ENCODE measurements at regions not wholly inside any gene's neighbourhood (a gene's known extent, or its start where the extent isn't known, plus 50 kb on each side); places are given as distances from the start of the nearest gene placed in this dataset.

- Histone ChIP-seq H3K27ac (ENCODE audit: extremely low read length, insufficient read depth, low read length) (no peak overlapping the region), H3K36me3 (replicated peaks in 1 of 2; ENCODE audit: control insufficient read depth in 1 of 2, insufficient read depth in 2 of 2, low read length in 2 of 2) (no peaks in the 10 kb centered on the region), H3K4me1 (ENCODE audit: insufficient read depth, low read length) (no peaks in the 10 kb centered on the region), H3K9ac (ENCODE audit: insufficient read depth, low read depth, low read length) (no peak overlapping the region), H3K9me3 (ENCODE audit: low read length) (no peaks in the 10 kb centered on the region), H2AFZ (ENCODE audit: low read length) (no peak overlapping the region), H3K79me2 (ENCODE audit: insufficient read depth, low read length) (no peaks in the 10 kb centered on the region), H3K4me3 (replicated peaks in 1 of 3; ENCODE audit: insufficient read depth in 1 of 3, low read depth in 2 of 3, low read length in 3 of 3) (no peak overlapping the region), H3K27me3 (ENCODE audit: control insufficient read depth in 1 of 2, insufficient read depth in 2 of 2, low read length in 2 of 2) (no peaks in the 10 kb centered on the region), H4K20me1 (ENCODE audit: insufficient read depth, low read length) (no peaks in the 10 kb centered on the region), H3K4me2 (ENCODE audit: low read depth, low read length) (no peak overlapping the region)
- in situ Hi-C loops (cut with HindIII; ENCODE audit: extremely low pct_ligation_motif_present, low pct_unique_long_range_greater_than_20kb): no loop called here
- intact Hi-C loops (cut with micrococcal nuclease; ENCODE audit: unreplicated experiment): loop anchor here (10.0 kb wide), 1 partner anchor 167 kb away; the partner anchor contains the start of gene ELAVL4
- FAIRE-seq: peak; percentile 28
- BruUV-seq (replicated peaks): no TSS peak
- DNase-seq (ENCODE audit: low spot score): peak; percentile 15
- WGBS (ENCODE audit: low lambda C conversion rate): 4% methylated on average over 2 of the region's 2 CpGs
- POLR2A ChIA-PET: no interaction called here
- CTCF ChIA-PET (ENCODE audit: low intra/inter-chr PET ratio, low total read pairs): no interaction called here
- no peak for TF ChIP-seq DR1 (CRISPR knock-in tag; IDR thresholded peaks at IDR 0.05)
- 0 out of 2 replicates have a peak, but pooled peaks have one; percentile 54 for TF ChIP-seq MIER2 (CRISPR knock-in tag; IDR thresholded peaks at IDR 0.05)
- TF ChIP-seq MEIS2 (CRISPR knock-in tag; IDR thresholded peaks at IDR 0.05): no peak
- peak; percentile 84; the same call in 1 of the 2 replicates for TF ChIP-seq RXRB (CRISPR knock-in tag; IDR thresholded peaks at IDR 0.05; ENCODE audit: borderline replicate concordance)
- peak; percentile 98 for TF ChIP-seq PPARG (CRISPR knock-in tag; conservative IDR thresholded peaks at IDR 0.05)
- TF ChIP-seq DBP (CRISPR knock-in tag; IDR thresholded peaks at IDR 0.05; ENCODE audit: not compliant biosample characterization): no peak
- TF ChIP-seq SKIL (CRISPR knock-in tag; IDR thresholded peaks at IDR 0.05; ENCODE audit: borderline replicate concordance): no peak
- TF ChIP-seq CTCF (CRISPR knock-in tag; IDR thresholded peaks at IDR 0.05): peak; percentile 71
- no peak for TF ChIP-seq ZNF782 (CRISPR knock-in tag; IDR thresholded peaks at IDR 0.05; ENCODE audit: borderline replicate concordance)
- 0 out of 2 replicates have a peak, but pooled peaks have one; percentile 31 for TF ChIP-seq RAD21 (CRISPR knock-in tag; IDR thresholded peaks at IDR 0.05)
- TF ChIP-seq ZNF274 (CRISPR knock-in tag; IDR thresholded peaks at IDR 0.05): no peak
- TF ChIP-seq, protein P1, sequence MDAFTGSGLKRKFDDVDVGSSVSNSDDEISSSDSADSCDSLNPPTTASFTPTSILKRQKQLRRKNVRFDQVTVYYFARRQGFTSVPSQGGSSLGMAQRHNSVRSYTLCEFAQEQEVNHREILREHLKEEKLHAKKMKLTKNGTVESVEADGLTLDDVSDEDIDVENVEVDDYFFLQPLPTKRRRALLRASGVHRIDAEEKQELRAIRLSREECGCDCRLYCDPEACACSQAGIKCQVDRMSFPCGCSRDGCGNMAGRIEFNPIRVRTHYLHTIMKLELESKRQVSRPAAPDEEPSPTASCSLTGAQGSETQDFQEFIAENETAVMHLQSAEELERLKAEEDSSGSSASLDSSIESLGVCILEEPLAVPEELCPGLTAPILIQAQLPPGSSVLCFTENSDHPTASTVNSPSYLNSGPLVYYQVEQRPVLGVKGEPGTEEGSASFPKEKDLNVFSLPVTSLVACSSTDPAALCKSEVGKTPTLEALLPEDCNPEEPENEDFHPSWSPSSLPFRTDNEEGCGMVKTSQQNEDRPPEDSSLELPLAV (CRISPR knock-in tag; conservative IDR thresholded peaks at IDR 0.05; ENCODE audit: low read depth): no peak
- peak; percentile 57; the same call in 1 of the 2 replicates for TF ChIP-seq SMC3 (IDR thresholded peaks at IDR 0.05; ENCODE audit: low read length)
- TF ChIP-seq XRCC5 (optimal IDR thresholded peaks at IDR 0.05; ENCODE audit: low read length): peak; percentile 27
- no peak for TF ChIP-seq ZNF264 (CRISPR knock-in tag; IDR thresholded peaks at IDR 0.05)
- TF ChIP-seq STAG1 (CRISPR knock-in tag; IDR thresholded peaks at IDR 0.05): peak; percentile 68
- TF ChIP-seq ZNF674 (CRISPR knock-in tag; IDR thresholded peaks at IDR 0.05; ENCODE audit: low read depth): no peak
- ATAC-seq: peak; percentile 93
These were observed 151.2 kb downstream of the DMRTA2 start for GRCh38 chr1:50271968-50272578.
